GM12892 (cell line): ENCODE measurements at regions not wholly inside any gene's neighbourhood (a gene's known extent, or its start where the extent isn't known, plus 50 kb on each side); places are given as distances from the start of the nearest gene placed in this dataset.

Experiments used
- POLR2A ChIP-seq: IDR thresholded peaks from 2 replicates; pipeline ENCODE4 v1.6.1; 2011; ENCODE audit warnings: low read depth, low read length, control low read depth
- POLR2AphosphoS5 ChIP-seq: IDR thresholded peaks from 2 replicates; pipeline ENCODE4 v1.6.1; 2011; ENCODE audit warnings: low read depth, low read length, control low read depth
- TAF1 ChIP-seq: IDR thresholded peaks from 2 replicates; pipeline ENCODE4 v1.6.1; 2011; ENCODE audit warnings: low read depth, mild to moderate bottlenecking, control low read depth, low read length, borderline replicate concordance

GRCh38 chr2:9152975-9153642, 53.5 kb upstream of the ASAP2 start:
- TF ChIP-seq POLR2A (no peak), TAF1 (no peak), POLR2AphosphoS5 (no peak)
